ENCODE measurements at regions not wholly inside any gene's neighbourhood (a gene's known extent, or its start where the extent isn't known, plus 50 kb on each side); places are given as distances from the start of the nearest gene placed in this dataset.
"Not testable (repeated sequence)": the region's sequence is repeated elsewhere in the genome, so short reads cannot be mapped to it uniquely, and the experiment has no call there.

GRCh38 chr16:50487528-50487927 lies 60.7 kb upstream of the NKD1 start:
- H3K27ac Mint-ChIP-seq = no peak overlapping the region
- 100% methylated on average over 2 of the region's 5 CpGs for WGBS (ENCODE audit: insufficient coverage)
- H3K4me2 ChIP-seq (replicated peaks; ENCODE audit: low read depth, low read length, poor library complexity, severe bottlenecking) = no peak overlapping the region
- ChIA-PET POLR2A (no interaction called here), CTCF (no interaction called here)
- no peaks in the 10 kb centered on the region for H3K36me3 ChIP-seq (replicated peaks in 1 of 2; ENCODE audit: control extremely low read depth in 1 of 2, control insufficient read depth in 1 of 2, extremely low read depth in 1 of 2, insufficient read depth in 2 of 2, low read length in 1 of 2)
- ATAC-seq (ENCODE audit: low read depth) (no peak), DNase-seq (no peak)
- no peaks in the 10 kb centered on the region for H3K4me1 Mint-ChIP-seq
- H2AFZ ChIP-seq (ENCODE audit: insufficient read depth, low read depth, low read length, poor library complexity, severe bottlenecking) = no peak overlapping the region
- intact Hi-C loops (cut with micrococcal nuclease) = no loop called here
- H3K27ac ChIP-seq (ENCODE audit: low read length in 2 of 2) = no peak overlapping the region
- peaks cover 0 to 15% (median 14%) of the 10 kb centered on the region in 3 donors for H3K9me3 ChIP-seq (ENCODE audit: control extremely low read depth in 1 of 3, control insufficient read depth in 2 of 3, insufficient read depth in 1 of 3, low read length in 2 of 3)
- H3K4me3 ChIP-seq (ENCODE audit: control extremely low read depth in 1 of 5, extremely low read depth in 1 of 5, insufficient read depth in 1 of 5, low read depth in 2 of 5, low read length in 4 of 5) = no peak overlapping the region
- no peaks in the 10 kb centered on the region for H3K79me2 ChIP-seq (ENCODE audit: control insufficient read depth, insufficient read depth, low read length)
- no peaks in the 10 kb centered on the region for H3K4me1 ChIP-seq (ENCODE audit: control insufficient read depth in 2 of 2, insufficient read depth in 2 of 2, low read length in 2 of 2)
- H3K27me3 Mint-ChIP-seq = peaks cover 12% of the 10 kb centered on the region
- no peak for TF ChIP-seq EZH2 (IDR thresholded peaks at IDR 0.05; ENCODE audit: borderline replicate concordance, insufficient read depth, low read depth, low read length, poor library complexity, severe bottlenecking)
- TF ChIP-seq CTCF (IDR thresholded peaks at IDR 0.05) = no peak
- H3K9ac ChIP-seq (ENCODE audit: low read length) = no peak overlapping the region
- no peaks in the 10 kb centered on the region for H4K20me1 ChIP-seq (ENCODE audit: control insufficient read depth, insufficient read depth, low read length, poor library complexity, severe bottlenecking)
- H3K9me3 Mint-ChIP-seq (ENCODE audit: insufficient read depth) = peaks cover 5% of the 10 kb centered on the region
- H3K4me3 Mint-ChIP-seq = no peak overlapping the region
- H3K27me3 ChIP-seq (replicated peaks in 1 of 4; ENCODE audit: control extremely low read depth in 1 of 4, control insufficient read depth in 3 of 4, insufficient read depth in 4 of 4, low read length in 3 of 4) = peaks cover 0 to 16% (median 3%) of the 10 kb centered on the region in 4 experiments

- H3K9me3 ChIP-seq (ENCODE audit: control extremely low read depth in 1 of 3, control insufficient read depth in 2 of 3, insufficient read depth in 1 of 3, low read length in 2 of 3) = peaks cover 0 to 18% (median 14%) of the 10 kb centered on the region in 3 donors
- peaks cover 0 to 16% (median 3%) of the 10 kb centered on the region in 4 experiments for H3K27me3 ChIP-seq (replicated peaks in 1 of 4; ENCODE audit: control extremely low read depth in 1 of 4, control insufficient read depth in 3 of 4, insufficient read depth in 4 of 4, low read length in 3 of 4)
- POLR2A ChIA-PET; H3K9ac ChIP-seq (ENCODE audit: low read length); H3K27ac ChIP-seq (ENCODE audit: low read length in 2 of 2); H3K79me2 ChIP-seq (ENCODE audit: control insufficient read depth, insufficient read depth, low read length); CTCF ChIA-PET; H3K4me3 Mint-ChIP-seq; H3K4me1 Mint-ChIP-seq; H3K36me3 ChIP-seq (replicated peaks in 1 of 2; ENCODE audit: control extremely low read depth in 1 of 2, control insufficient read depth in 1 of 2, extremely low read depth in 1 of 2, insufficient read depth in 2 of 2, low read length in 1 of 2); H3K4me2 ChIP-seq (replicated peaks; ENCODE audit: low read depth, low read length, poor library complexity, severe bottlenecking); H3K4me3 ChIP-seq (ENCODE audit: control extremely low read depth in 1 of 5, extremely low read depth in 1 of 5, insufficient read depth in 1 of 5, low read depth in 2 of 5, low read length in 4 of 5); intact Hi-C loops (cut with micrococcal nuclease); H3K4me1 ChIP-seq (ENCODE audit: control insufficient read depth in 2 of 2, insufficient read depth in 2 of 2, low read length in 2 of 2); H3K9me3 Mint-ChIP-seq (ENCODE audit: insufficient read depth); H2AFZ ChIP-seq (ENCODE audit: insufficient read depth, low read depth, low read length, poor library complexity, severe bottlenecking); DNase-seq; H4K20me1 ChIP-seq (ENCODE audit: control insufficient read depth, insufficient read depth, low read length, poor library complexity, severe bottlenecking); H3K27ac Mint-ChIP-seq; ATAC-seq (ENCODE audit: low read depth): not testable (repeated sequence)
- peaks cover 14% of the 10 kb centered on the region for H3K27me3 Mint-ChIP-seq
These were observed 62.0 kb upstream of the NKD1 start for GRCh38 chr16:50486162-50486561.
